ENCODE measurements at regions not wholly inside any gene's neighbourhood (a gene's known extent, or its start where the extent isn't known, plus 50 kb on each side); places are given as distances from the start of the nearest gene placed in this dataset.

DNA sequence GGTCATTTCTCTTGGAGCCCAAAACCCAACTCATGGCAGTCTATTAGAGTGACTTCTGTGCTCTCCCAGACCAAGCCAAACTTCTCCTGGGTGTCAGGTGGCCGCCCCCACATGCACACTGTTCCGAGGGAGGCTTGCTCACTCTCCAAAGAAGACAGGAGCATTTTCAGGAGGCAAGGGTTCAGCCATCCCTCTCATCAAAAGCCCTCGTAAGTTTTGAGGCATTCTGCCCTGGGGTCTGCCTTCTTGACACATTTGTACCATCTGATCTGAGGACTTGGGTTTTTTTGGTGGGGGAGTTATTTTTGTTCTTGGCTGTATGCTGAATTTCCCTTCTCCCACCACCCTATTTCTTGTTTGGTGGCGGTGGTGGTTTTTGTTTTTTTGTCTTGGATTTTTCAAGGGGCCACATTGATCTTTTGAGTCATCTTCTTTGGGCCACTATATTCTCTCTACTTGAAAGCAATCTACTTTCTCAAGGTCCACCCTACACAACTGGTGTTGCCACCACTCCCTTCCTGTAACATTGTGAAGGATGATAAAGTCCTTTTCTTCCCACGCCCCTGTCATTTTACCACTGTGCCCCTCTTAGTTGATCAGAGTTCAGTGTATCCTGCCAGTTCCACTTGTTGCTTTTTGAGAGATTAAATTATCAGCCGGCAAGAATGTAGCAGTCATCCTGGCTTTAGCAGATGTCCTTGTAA lies 255.8 kb downstream of the CYP26B1 start:
- Histone ChIP-seq H3K9me3 (ENCODE audit: low read length) (no peaks in the 10 kb centered on the region), H3K27me3 (ENCODE audit: insufficient read depth, low read depth, low read length) (no peaks in the 10 kb centered on the region), H4K20me1 (ENCODE audit: insufficient read depth) (no peaks in the 10 kb centered on the region), H3K9me2 (ENCODE audit: insufficient read depth, low read length) (no peaks in the 10 kb centered on the region), H3K9ac (ENCODE audit: low read length) (no peak overlapping the region), H3K79me2 (replicated peaks; ENCODE audit: insufficient read depth, low read length) (no peaks in the 10 kb centered on the region), H3F3A (ENCODE audit: insufficient read depth, low read length, poor library complexity, severe bottlenecking) (no peaks in the 10 kb centered on the region), H3K27ac (ENCODE audit: low read length) (no peak overlapping the region), H3K4me2 (ENCODE audit: low read length) (no peak overlapping the region), H3K36me3 (ENCODE audit: insufficient read depth, low read length) (no peaks in the 10 kb centered on the region), H3K4me3 (ENCODE audit: low read length) (no peak overlapping the region), H2AFZ (ENCODE audit: low read depth, low read length) (no peak overlapping the region)
- TF ChIP-seq EZH2 (IDR thresholded peaks at IDR 0.05; ENCODE audit: borderline replicate concordance, insufficient read depth, low read length, poor library complexity, severe bottlenecking) (no peak), MXI1 (conservative IDR thresholded peaks at IDR 0.05; ENCODE audit: poor library complexity, severe bottlenecking) (no peak)

DNA sequence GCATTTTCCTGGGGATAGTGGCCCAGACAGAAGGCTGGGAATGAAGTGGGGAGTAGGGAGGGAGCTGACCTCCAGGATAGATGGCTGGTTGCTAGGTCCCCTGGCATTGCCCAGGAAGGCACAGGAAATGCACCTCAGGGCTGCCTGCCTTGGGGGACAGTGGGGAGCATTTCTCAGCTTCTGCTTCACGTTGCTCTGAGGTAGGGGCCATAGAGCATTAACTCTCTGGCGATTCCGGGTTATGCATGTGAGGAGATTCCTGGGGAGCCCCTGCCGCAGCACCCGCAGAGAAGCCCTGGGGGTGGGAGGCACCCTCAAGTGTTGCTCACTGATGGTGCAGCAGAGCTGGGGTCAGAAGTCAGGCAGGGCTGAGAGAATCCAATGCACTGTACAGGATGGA lies 256.5 kb downstream of the CYP26B1 start:
- H3K79me2 ChIP-seq (replicated peaks; ENCODE audit: insufficient read depth, low read length), result no peaks in the 10 kb centered on the region
- H3F3A ChIP-seq (ENCODE audit: insufficient read depth, low read length, poor library complexity, severe bottlenecking), result no peaks in the 10 kb centered on the region
- H3K36me3 ChIP-seq (ENCODE audit: insufficient read depth, low read length), result no peaks in the 10 kb centered on the region
- no peak overlapping the region for H3K4me3 ChIP-seq (ENCODE audit: low read length)
- no peak overlapping the region for H3K4me2 ChIP-seq (ENCODE audit: low read length)
- no peak overlapping the region for H3K27ac ChIP-seq (ENCODE audit: low read length)
- H3K9me2 ChIP-seq (ENCODE audit: insufficient read depth, low read length), result no peaks in the 10 kb centered on the region
- no peak overlapping the region for H3K9ac ChIP-seq (ENCODE audit: low read length)
- no peak for TF ChIP-seq TAF1 (IDR thresholded peaks at IDR 0.05; ENCODE audit: low read depth)
- TF ChIP-seq POLR2AphosphoS5 (IDR thresholded peaks at IDR 0.05), result no peak
- no peak for TF ChIP-seq EZH2 (IDR thresholded peaks at IDR 0.05; ENCODE audit: borderline replicate concordance, insufficient read depth, low read length, poor library complexity, severe bottlenecking)
- TF ChIP-seq, protein P1, sequence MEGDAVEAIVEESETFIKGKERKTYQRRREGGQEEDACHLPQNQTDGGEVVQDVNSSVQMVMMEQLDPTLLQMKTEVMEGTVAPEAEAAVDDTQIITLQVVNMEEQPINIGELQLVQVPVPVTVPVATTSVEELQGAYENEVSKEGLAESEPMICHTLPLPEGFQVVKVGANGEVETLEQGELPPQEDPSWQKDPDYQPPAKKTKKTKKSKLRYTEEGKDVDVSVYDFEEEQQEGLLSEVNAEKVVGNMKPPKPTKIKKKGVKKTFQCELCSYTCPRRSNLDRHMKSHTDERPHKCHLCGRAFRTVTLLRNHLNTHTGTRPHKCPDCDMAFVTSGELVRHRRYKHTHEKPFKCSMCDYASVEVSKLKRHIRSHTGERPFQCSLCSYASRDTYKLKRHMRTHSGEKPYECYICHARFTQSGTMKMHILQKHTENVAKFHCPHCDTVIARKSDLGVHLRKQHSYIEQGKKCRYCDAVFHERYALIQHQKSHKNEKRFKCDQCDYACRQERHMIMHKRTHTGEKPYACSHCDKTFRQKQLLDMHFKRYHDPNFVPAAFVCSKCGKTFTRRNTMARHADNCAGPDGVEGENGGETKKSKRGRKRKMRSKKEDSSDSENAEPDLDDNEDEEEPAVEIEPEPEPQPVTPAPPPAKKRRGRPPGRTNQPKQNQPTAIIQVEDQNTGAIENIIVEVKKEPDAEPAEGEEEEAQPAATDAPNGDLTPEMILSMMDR (IDR thresholded peaks at IDR 0.05; ENCODE audit: poor library complexity, severe bottlenecking), result no peak
- TF ChIP-seq EP300 (conservative IDR thresholded peaks at IDR 0.05; ENCODE audit: poor library complexity, severe bottlenecking), result no peak
- TF ChIP-seq, protein P2, sequence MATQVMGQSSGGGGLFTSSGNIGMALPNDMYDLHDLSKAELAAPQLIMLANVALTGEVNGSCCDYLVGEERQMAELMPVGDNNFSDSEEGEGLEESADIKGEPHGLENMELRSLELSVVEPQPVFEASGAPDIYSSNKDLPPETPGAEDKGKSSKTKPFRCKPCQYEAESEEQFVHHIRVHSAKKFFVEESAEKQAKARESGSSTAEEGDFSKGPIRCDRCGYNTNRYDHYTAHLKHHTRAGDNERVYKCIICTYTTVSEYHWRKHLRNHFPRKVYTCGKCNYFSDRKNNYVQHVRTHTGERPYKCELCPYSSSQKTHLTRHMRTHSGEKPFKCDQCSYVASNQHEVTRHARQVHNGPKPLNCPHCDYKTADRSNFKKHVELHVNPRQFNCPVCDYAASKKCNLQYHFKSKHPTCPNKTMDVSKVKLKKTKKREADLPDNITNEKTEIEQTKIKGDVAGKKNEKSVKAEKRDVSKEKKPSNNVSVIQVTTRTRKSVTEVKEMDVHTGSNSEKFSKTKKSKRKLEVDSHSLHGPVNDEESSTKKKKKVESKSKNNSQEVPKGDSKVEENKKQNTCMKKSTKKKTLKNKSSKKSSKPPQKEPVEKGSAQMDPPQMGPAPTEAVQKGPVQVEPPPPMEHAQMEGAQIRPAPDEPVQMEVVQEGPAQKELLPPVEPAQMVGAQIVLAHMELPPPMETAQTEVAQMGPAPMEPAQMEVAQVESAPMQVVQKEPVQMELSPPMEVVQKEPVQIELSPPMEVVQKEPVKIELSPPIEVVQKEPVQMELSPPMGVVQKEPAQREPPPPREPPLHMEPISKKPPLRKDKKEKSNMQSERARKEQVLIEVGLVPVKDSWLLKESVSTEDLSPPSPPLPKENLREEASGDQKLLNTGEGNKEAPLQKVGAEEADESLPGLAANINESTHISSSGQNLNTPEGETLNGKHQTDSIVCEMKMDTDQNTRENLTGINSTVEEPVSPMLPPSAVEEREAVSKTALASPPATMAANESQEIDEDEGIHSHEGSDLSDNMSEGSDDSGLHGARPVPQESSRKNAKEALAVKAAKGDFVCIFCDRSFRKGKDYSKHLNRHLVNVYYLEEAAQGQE (IDR thresholded peaks at IDR 0.05; ENCODE audit: borderline replicate concordance), result no peak
- no peak for TF ChIP-seq RAD21 (conservative IDR thresholded peaks at IDR 0.05)
- no peak for TF ChIP-seq MXI1 (conservative IDR thresholded peaks at IDR 0.05; ENCODE audit: poor library complexity, severe bottlenecking)
- no peak for TF ChIP-seq SMC3 (conservative IDR thresholded peaks at IDR 0.05; ENCODE audit: poor library complexity)
- H4K20me1 ChIP-seq (ENCODE audit: insufficient read depth), result no peaks in the 10 kb centered on the region
- H2AFZ ChIP-seq (ENCODE audit: low read depth, low read length), result no peak overlapping the region
- H3K27me3 ChIP-seq (ENCODE audit: insufficient read depth, low read depth, low read length), result no peaks in the 10 kb centered on the region
- no peaks in the 10 kb centered on the region for H3K9me3 ChIP-seq (ENCODE audit: low read length)

Data from neural cell (in vitro differentiated cells).